Islet precursor cell (in vitro differentiated cells): ENCODE measurements at regions not wholly inside any gene's neighbourhood (a gene's known extent, or its start where the extent isn't known, plus 50 kb on each side); places are given as distances from the start of the nearest gene placed in this dataset.

ENCODE experiments used
- DNase-seq: peaks from one replicate; pipeline ENCODE4 v3.0.0-alpha.2; 2018

- DNase-seq, result no peak
Measured at GRCh38 chr18:56165601-56166355, 472.6 kb downstream of the TXNL1 start.

GRCh38 chr18:56162311-56163265, 475.8 kb downstream of the TXNL1 start:
- no peak for DNase-seq

DNA sequence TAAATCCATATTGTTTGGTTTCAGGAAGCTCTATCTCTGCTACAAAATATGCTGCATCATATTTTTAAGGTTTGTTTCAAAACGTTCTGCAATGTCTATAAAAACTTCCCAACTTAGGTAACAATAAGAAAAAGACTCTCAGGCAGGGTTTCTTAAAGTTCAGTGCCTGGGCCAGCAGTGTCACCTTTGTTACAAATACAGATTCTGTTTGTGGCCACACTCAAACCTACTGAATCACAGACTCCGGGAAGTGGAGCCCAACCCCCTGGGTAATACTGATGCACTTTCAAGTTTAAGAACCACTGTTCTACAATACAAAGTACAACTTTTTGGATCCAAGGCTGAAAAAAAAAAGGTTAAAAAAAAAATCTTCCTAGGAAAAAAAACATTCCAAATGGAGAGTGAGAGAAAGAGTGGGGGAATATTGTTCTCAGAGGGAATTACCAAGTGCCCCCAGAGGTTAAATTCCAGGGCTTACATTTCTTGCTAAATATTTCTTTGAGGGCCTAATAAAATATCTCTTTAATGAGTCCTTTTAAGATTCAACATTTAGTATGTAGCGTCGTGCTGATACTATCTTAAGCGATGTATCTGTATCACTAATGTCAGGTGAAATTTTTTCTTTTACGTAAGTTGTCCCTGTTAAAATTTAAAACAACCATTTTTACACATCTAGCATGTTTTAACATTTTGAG, 476.7 kb downstream of the TXNL1 start:
- no peak for DNase-seq

DNA sequence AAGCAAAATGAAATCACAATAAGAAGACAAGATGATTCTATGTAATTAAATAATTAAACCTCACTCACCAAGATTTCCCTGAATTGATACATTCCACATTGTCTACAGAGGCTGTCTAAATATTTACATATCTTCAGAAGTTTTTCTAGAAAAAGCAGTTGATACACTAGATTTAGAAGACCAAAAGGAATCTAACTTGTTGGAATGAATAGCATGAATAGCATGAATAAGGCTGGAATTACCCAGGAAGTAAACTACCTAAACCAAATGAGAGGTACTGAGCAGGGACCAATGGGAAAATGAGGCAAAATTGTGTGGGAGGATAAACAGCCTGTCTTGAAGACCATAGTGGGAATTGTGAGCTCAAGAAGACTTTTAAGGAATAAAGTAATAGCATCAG, 479.7 kb downstream of the TXNL1 start:
- no peak for DNase-seq

DNA sequence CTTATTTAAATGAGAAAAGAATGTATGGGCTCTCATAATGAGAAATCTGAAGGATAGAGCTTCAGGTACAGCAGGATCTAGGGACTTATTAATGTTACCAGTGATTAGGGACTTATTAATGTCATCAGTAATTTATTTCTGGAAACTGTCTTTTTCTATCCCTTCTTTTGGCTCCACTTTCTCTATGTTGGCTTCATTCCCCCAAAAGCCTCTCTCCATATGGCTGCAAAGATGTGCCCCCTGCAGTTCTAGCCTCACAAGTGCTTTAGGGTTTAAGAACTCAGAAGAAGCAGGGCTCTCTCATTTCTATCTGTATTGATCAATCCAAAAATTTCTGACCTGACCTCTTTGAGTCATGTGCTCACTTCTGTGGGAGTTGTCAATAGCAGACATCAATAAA, 480.9 kb downstream of the TXNL1 start:
- no peak for DNase-seq

DNA sequence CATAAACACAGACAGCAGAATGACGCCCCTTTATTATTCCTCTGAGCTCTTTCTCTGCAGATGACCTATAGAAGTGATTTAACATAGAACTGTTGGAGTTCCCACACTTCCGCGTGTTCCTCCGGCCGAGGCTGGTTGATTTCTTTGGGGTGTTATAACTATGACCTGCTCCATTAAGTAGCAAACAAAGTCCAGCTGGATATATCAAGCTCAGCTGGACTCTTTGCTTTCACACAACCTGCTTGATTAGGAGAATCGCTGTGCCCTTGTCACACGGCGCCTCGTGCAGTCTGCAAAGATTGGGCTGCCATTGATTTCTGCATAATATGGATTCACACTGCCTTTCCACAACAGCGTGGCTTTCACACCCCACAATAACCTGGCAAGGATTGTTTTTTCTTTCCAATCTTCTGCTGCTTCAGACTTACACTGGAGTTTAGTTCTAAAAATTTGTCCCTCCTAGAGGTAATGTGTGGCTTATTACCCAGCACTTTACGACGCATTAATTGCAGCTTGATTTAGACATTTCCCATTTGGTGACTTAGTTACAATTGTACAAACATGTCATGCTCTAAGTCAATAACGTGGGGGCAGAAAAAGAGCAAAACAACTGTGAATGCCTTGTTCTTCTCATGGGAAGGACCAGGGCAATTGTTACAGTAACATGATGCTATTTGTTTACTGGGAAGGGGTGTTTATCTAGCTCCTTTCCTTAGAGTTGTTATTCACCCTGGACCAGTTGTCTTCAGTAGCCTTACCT, 485.7 kb downstream of the TXNL1 start:
- DNase-seq, result no peak

- DNase-seq, result no peak
Measured at GRCh38 chr18:56148373-56148772, 490.0 kb downstream of the TXNL1 start.

DNA sequence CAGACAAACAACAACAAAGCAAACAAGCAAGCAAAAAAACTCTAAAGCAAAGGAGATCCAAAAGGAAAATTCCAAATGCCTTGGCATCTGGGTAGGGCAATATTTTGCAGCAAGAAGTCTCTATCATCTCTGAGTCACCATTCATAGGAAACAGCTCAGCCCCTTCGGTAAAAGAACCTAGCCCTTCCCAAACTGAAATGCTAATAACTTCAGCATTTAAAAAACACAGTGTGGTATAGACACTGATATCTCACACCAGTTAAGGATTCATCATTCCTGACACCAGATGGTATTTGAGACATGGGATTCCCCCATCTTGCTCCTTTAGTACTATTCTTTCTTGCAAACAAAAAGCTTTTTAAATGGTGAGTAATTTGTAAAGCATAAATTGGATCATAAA, 491.8 kb downstream of the TXNL1 start:
- no peak for DNase-seq

DNA sequence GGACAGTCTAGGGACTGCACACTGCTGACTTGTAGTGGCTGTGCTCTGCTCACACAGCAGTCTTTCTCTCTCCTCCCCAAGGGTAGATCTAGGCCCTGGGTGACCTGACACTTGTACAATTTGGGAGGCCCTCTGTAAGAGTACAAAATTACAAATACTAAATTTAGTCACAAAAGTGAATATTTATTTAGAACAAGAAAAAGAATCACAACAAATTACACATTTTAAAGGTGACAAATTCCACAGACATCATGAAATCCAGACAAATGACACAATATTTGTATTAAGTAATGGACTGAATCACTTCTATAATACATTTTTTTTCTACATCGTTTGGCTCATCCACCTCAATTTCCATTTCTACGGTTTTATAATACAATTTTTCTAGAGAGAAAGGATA, 496.4 kb downstream of the TXNL1 start:
- DNase-seq, result no peak

DNA sequence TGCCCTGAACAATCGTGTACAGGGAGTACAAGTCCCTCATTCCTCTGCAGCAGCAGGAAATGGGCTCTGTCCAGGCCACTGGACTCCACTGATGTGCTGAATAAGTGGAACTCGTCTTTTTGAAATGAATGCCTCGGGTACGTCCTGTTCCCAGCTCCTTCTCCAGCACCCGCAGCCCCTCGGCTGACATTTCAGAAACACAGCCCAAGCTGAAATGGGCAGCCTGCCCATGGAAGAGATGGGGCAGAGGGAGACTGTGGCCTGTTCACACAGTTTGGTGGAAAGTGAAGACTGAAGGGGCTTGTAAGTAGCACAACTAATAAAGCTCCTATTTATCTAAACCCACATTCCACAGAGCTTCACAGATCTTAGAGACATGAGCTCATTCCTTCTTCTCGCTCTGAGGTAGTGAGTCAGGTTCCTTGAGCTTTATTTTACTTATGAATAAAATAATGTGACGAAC, 498.6 kb downstream of the TXNL1 start:
- DNase-seq, result no peak

DNA sequence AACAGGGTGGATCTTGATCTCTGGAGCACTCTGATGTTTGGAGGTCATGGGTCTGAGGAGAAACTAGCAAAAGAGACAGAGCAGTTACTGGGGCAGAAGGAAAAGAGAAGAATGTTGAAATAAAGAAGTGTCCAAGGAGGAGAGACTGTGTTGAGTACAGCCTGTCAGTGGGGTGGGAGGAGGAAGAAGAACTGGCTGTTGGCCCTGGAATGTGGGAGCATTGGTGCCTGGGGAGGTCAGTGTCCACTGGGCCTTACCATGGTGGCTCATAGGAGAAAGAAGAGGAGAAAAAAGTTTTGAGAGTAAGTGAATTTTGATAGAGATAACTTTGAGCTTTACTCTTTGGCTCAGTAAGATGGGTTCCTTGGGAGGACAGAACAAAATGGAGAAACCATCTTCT, 499.0 kb downstream of the TXNL1 start:
- DNase-seq, result no peak

DNA sequence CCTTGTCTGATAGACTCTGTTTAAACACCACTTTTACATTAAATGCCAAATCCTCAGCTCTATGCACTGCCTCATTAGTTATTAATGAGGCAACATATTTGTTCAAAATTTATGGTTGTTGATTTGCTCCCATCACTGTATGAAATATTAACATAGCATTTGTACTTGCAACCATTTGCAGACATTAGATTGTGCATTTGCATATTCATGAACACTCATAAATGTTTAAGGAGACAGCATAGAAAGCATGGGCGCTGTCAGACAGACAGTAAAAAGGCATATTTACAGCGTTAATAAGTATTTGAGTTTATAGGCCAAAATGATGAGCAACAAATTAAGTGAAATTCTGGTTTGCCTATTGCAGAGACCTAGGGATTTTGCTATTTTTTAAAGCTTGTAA, 502.3 kb downstream of the TXNL1 start:
- DNase-seq, result no peak

DNA sequence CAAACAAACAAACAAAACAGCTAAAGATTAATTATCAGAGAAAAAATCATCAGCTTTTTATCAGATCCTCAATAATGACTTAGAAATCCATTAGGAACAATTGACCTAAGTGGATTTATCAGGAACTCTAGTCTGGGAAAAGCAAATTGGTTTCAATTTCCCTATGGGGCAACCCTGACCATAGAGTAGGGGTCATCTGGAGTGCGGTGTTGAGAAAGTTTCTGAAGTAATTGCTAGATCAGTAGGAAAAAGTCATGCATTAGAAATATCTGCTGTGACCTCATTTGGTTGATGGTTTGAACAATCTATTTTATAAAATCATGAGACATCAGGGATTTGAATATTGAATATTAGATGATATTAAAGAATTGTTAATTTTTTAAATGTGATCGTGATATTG, 507.9 kb downstream of the TXNL1 start:
- no peak for DNase-seq

- no peak for DNase-seq
Measured at GRCh38 chr18:56128153-56128791, 510.1 kb downstream of the TXNL1 start.

- no peak for DNase-seq
Measured at GRCh38 chr18:56127322-56128099, 510.9 kb downstream of the TXNL1 start.

GRCh38 chr18:56124186-56124585, 514.2 kb downstream of the TXNL1 start:
- no peak for DNase-seq

- no peak for DNase-seq
Measured at GRCh38 chr18:56121669-56122068, 516.7 kb downstream of the TXNL1 start.

DNA sequence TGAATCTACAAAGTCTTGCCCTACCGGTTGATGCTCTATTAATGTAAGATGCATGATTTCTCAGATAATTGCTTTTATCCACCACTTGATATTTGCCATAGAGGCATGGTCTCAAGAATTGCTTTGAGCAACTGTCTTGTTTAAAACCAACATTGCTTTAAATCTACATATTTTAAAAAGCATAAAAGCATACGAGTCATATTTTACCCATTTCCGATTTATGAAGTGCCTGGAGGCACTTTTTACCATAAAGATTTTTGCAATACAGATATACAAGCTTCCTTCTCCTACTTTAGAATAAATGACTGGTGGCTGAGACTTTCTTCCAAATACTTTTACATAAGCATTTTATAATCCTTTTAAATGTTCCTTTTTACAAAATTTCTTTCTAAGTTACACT, 517.6 kb downstream of the TXNL1 start:
- DNase-seq, result no peak

- no peak for DNase-seq
Measured at GRCh38 chr18:56119681-56120080, 518.7 kb downstream of the TXNL1 start.

DNA sequence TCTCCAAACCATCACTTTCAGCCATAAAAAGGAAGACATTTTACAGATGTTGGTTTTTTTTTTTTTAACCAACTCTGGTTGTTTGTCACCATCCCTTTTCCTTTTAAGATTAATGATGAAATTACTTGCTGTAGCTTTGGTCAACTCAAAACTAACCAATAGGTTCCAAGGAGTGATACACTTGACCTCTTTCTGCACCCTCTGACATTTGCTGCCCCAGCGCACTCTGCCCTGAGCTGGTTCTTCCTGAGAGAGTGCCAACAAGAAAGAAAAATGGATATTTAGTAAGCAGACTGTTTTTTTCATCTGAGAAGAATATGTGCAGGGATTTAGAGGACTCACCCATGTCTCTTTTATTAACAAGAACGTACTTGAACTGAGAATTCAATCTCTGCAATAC, 520.0 kb downstream of the TXNL1 start:
- no peak for DNase-seq
